Cardiac muscle cell (in vitro differentiated cells and primary cell): ENCODE measurements at regions not wholly inside any gene's neighbourhood (a gene's known extent, or its start where the extent isn't known, plus 50 kb on each side); places are given as distances from the start of the nearest gene placed in this dataset.

ENCODE experiments used
- DNase-seq, 2 donors: peaks; one replicate each; pipeline versions ENCODE4 v3.0.0 to v3.0.0-alpha.2; 2010 to 2017; ENCODE audit warnings: low read depth in 1 of 2, low spot score in 1 of 2
- H3K27ac ChIP-seq: fragments of 200-600 bp; sonication (generic); 2 replicates; pipeline ENCODE4 v1.5.1; 2016
- H3K27me3 ChIP-seq: fragments of 200-600 bp; sonication (generic); 2 replicates; pipeline ENCODE4 v1.6.0; 2016; ENCODE audit warnings: control low read depth
- H3K36me3 ChIP-seq: fragments of 200-600 bp; sonication (generic); 2 replicates; pipeline ENCODE4 v1.5.1; 2016; ENCODE audit warnings: control low read depth
- H3K4me1 ChIP-seq: fragments of 200-600 bp; sonication (generic); 2 replicates; pipeline ENCODE4 v1.8.1; 2017; ENCODE audit warnings: low read depth, mild to moderate bottlenecking, mixed run types
- H3K4me3 ChIP-seq: fragments of 200-600 bp; sonication (generic); 2 replicates; pipeline ENCODE4 v1.5.1; 2016; ENCODE audit warnings: mild to moderate bottlenecking
- H3K9me3 ChIP-seq: fragments of 200-600 bp; sonication (generic); 2 replicates; pipeline ENCODE4 v1.5.1; 2017; ENCODE audit warnings: low read depth, mild to moderate bottlenecking, control low read depth
- TF ChIP-seq, protein P1 (sequence below): IDR thresholded peaks from 2 replicates; pipeline ENCODE4 v1.5.1; 2012; ENCODE audit warnings: low read depth, mild to moderate bottlenecking, low read length

DNA sequence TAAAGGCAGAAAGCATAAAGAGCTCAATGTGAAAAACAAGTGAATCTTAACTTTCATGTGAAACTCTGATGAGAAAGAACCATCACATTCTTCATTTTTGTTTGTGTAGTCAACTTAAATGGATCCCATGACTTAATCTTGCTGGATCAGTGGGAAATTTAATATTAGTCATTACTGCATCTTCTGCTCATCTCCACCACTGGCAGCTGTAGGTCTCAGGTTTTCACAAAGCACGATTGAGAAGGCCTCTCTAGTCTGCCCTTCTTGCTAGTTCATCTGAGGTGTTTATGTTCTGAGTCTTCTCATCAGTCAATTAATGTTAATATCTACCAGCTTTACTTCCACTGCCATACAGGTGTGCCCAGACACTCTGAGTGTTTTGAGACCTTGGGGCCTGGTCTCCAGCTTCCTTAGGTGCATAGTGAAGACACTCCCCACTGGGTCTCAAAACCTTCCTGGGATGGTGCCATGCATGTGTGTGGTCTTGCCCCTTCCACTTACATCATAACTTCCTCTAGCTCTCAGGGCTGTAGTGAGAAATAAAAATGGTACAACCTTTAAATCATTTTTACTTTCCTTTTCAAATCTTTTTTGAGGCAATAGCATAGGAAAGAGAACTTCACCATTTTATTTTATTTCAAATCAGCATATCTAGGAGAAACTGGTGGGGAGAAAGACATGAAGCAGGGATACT is 421.6 kb upstream of the CBLB start:
- Histone ChIP-seq H3K36me3 (no peaks in the 10 kb centered on the region), H3K9me3 (no peaks in the 10 kb centered on the region), H3K27ac (no peak overlapping the region), H3K4me1 (no peaks in the 10 kb centered on the region), H3K4me3 (no peak overlapping the region), H3K27me3 (no peaks in the 10 kb centered on the region)
- TF ChIP-seq, protein P1, sequence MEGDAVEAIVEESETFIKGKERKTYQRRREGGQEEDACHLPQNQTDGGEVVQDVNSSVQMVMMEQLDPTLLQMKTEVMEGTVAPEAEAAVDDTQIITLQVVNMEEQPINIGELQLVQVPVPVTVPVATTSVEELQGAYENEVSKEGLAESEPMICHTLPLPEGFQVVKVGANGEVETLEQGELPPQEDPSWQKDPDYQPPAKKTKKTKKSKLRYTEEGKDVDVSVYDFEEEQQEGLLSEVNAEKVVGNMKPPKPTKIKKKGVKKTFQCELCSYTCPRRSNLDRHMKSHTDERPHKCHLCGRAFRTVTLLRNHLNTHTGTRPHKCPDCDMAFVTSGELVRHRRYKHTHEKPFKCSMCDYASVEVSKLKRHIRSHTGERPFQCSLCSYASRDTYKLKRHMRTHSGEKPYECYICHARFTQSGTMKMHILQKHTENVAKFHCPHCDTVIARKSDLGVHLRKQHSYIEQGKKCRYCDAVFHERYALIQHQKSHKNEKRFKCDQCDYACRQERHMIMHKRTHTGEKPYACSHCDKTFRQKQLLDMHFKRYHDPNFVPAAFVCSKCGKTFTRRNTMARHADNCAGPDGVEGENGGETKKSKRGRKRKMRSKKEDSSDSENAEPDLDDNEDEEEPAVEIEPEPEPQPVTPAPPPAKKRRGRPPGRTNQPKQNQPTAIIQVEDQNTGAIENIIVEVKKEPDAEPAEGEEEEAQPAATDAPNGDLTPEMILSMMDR = no peak
- no peak for DNase-seq

GRCh38 chr3:106293161-106293560 is 424.3 kb upstream of the CBLB start:
- H3K36me3 ChIP-seq = no peaks in the 10 kb centered on the region
- no peaks in the 10 kb centered on the region for H3K4me1 ChIP-seq
- no peak for DNase-seq
- no peaks in the 10 kb centered on the region for H3K27me3 ChIP-seq
- no peak overlapping the region for H3K4me3 ChIP-seq
- TF ChIP-seq, protein P1 = no peak
- no peak overlapping the region for H3K27ac ChIP-seq
- H3K9me3 ChIP-seq = no peaks in the 10 kb centered on the region

DNA sequence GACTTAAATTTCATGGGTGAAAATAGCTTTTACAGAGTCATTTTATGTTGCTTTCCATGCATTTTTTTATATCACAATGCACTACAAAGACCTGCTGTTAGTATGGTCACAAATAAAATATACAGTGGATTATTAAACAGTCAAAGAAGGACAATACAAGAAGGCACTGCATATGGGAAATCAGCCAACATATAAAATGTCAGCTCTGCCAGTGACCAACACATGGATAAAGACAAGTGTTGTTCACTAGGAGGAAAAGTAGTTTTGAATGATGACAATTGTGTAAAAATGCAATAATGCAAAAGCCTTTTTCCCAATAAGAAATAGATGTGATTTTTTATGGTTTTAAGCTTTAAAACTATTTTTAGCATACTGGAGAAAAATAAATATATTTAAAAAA is 425.3 kb upstream of the CBLB start:
- no peaks in the 10 kb centered on the region for H3K9me3 ChIP-seq
- no peaks in the 10 kb centered on the region for H3K36me3 ChIP-seq
- H3K4me3 ChIP-seq = no peak overlapping the region
- no peak for DNase-seq
- no peak overlapping the region for H3K27ac ChIP-seq
- no peaks in the 10 kb centered on the region for H3K4me1 ChIP-seq
- H3K27me3 ChIP-seq = no peaks in the 10 kb centered on the region
- TF ChIP-seq, protein P1 = no peak

- no peak for DNase-seq
- Histone ChIP-seq H3K27ac (no peak overlapping the region), H3K27me3 (no peaks in the 10 kb centered on the region), H3K36me3 (no peaks in the 10 kb centered on the region), H3K4me1 (peaks cover under 1% of the 10 kb centered on the region), H3K9me3 (no peaks in the 10 kb centered on the region), H3K4me3 (no peak overlapping the region)
- TF ChIP-seq, protein P1 = no peak
Measured at GRCh38 chr3:106296062-106296461, 427.2 kb upstream of the CBLB start.

GRCh38 chr3:106299300-106300098 is 430.7 kb upstream of the CBLB start:
- TF ChIP-seq, protein P1 = no peak
- no peak overlapping the region for H3K4me3 ChIP-seq

More at GRCh38 chr3:106299300-106300098, 430.7 kb upstream of the CBLB start:
- no peaks in the 10 kb centered on the region for H3K9me3 ChIP-seq
- H3K27me3 ChIP-seq = no peaks in the 10 kb centered on the region
- no peak overlapping the region for H3K27ac ChIP-seq
- no peaks in the 10 kb centered on the region for H3K36me3 ChIP-seq
- H3K4me1 ChIP-seq = peaks cover 22% of the 10 kb centered on the region
- peak in 1 of 2 donors; percentile 46 for DNase-seq
